ENCODE measurements at regions not wholly inside any gene's neighbourhood (a gene's known extent, or its start where the extent isn't known, plus 50 kb on each side); places are given as distances from the start of the nearest gene placed in this dataset.

GRCh38 chr15:24394303-24394702, 281.3 kb upstream of the NPAP1 start:
- TF ChIP-seq CTCF (IDR thresholded peaks at IDR 0.05; ENCODE audit: insufficient read depth, low read depth, low read length) (no peak), EZH2 (IDR thresholded peaks at IDR 0.05; ENCODE audit: insufficient read depth, low read length) (no peak)
